B cell (primary cell): ENCODE measurements at regions not wholly inside any gene's neighbourhood (a gene's known extent, or its start where the extent isn't known, plus 50 kb on each side); places are given as distances from the start of the nearest gene placed in this dataset.

Source experiments
- ATAC-seq: fragments of 200-7000 bp; cut with Tn5 transposase; one replicate; pipeline ENCODE4 v1.10.0; 2021; ENCODE audit warnings: low read depth, mild to moderate bottlenecking, moderate number of reproducible peaks, moderate library complexity
- CTCF ChIA-PET: fragments of 350-600 bp; sonication (Branson Sonifier 250); formaldehyde crosslinking; loops from one replicate; lab custom pipeline; 2021; ENCODE audit warnings: antibody characterized with exemption, inconsistent platforms; lab: Charles Lee
- POLR2A ChIA-PET: fragments of 350-600 bp; sonication (Branson Sonifier 250); formaldehyde crosslinking; loops from one replicate; lab custom pipeline; 2021; ENCODE audit warnings: antibody characterized with exemption; lab: Charles Lee
- DNase-seq: peaks from one replicate; pipeline ENCODE4 v3.0.0; 2013
- H2AFZ ChIP-seq: 2 replicates; pipeline ENCODE4 v1.6.1; 2012; ENCODE audit warnings: mild to moderate bottlenecking, low read depth, low read length; ENCODE audit not compliant: insufficient read depth, poor library complexity, severe bottlenecking
- H3K27ac ChIP-seq, 2 donors: 1 replicate in 1 of 2; 2 replicates in 1 of 2; pipeline ENCODE4 v1.5.1; 2012 to 2013; ENCODE audit warnings: low read length in 2 of 2, mild to moderate bottlenecking in 2 of 2, moderate library complexity in 1 of 2
- H3K27me3 ChIP-seq, 4 experiments: fragments of 200-600 bp in 1 of 4; sonication (generic) in 1 of 4; replicated peaks in 1 of 4; 1 replicate in 2 of 4; 2 replicates in 2 of 4; pipeline versions ENCODE4 v1.6.1 to v1.7.0; 2013 to 2016; ENCODE audit warnings: low read length in 3 of 4, mild to moderate bottlenecking in 2 of 4, mixed read lengths in 1 of 4, moderate library complexity in 1 of 4; ENCODE audit not compliant: insufficient read depth in 4 of 4, control insufficient read depth in 3 of 4; ENCODE audit errors: control extremely low read depth in 1 of 4
- H3K36me3 ChIP-seq, 2 experiments: replicated peaks in 1 of 2; 1 replicate in 1 of 2; 2 replicates in 1 of 2; pipeline versions ENCODE4 v1.6.1 to v1.7.1; 2013; ENCODE audit warnings: low read length in 1 of 2; ENCODE audit not compliant: insufficient read depth in 2 of 2, control insufficient read depth in 1 of 2; ENCODE audit errors: control extremely low read depth in 1 of 2, extremely low read depth in 1 of 2
- H3K4me1 ChIP-seq, 2 donors: fragments of 200-600 bp in 1 of 2; sonication (generic) in 1 of 2; 1 replicate in 1 of 2; 2 replicates in 1 of 2; pipeline versions ENCODE4 v1.5.1 to v1.6.1; 2013 to 2017; ENCODE audit warnings: low read length in 2 of 2; ENCODE audit not compliant: control insufficient read depth in 2 of 2, insufficient read depth in 2 of 2
- H3K4me2 ChIP-seq: replicated peaks from 2 replicates; pipeline ENCODE3; 2012; ENCODE audit warnings: mild to moderate bottlenecking, low read depth, low read length; ENCODE audit not compliant: poor library complexity, severe bottlenecking
- H3K4me3 ChIP-seq, 5 experiments: fragments of 200-600 bp in 1 of 5; sonication (generic) in 1 of 5; 1 replicate in 3 of 5; 2 replicates in 2 of 5; pipeline versions ENCODE4 v1.5.1 to v1.7.0; 2011 to 2016; ENCODE audit warnings: low read length in 4 of 5, mild to moderate bottlenecking in 4 of 5, low read depth in 2 of 5, control low read depth in 1 of 5, moderate library complexity in 1 of 5; ENCODE audit not compliant: insufficient read depth in 1 of 5; ENCODE audit errors: control extremely low read depth in 1 of 5, extremely low read depth in 1 of 5
- H3K79me2 ChIP-seq: fragments of 200-600 bp; sonication (generic); one replicate; pipeline ENCODE4 v1.6.0; 2016; ENCODE audit warnings: low read length; ENCODE audit not compliant: control insufficient read depth, insufficient read depth
- H3K9ac ChIP-seq: fragments of 200-600 bp; sonication (generic); 2 replicates; pipeline ENCODE4 v1.6.1; 2017; ENCODE audit warnings: mild to moderate bottlenecking, low read length, moderate library complexity
- H3K9me3 ChIP-seq, 3 donors: one replicate each; pipeline versions ENCODE4 v1.6.1 to v1.7.1; 2013; ENCODE audit warnings: low read length in 2 of 3; ENCODE audit not compliant: control insufficient read depth in 2 of 3, insufficient read depth in 1 of 3; ENCODE audit errors: control extremely low read depth in 1 of 3
- H4K20me1 ChIP-seq: 2 replicates; pipeline ENCODE4 v1.6.0; 2012; ENCODE audit warnings: mild to moderate bottlenecking, low read length; ENCODE audit not compliant: insufficient read depth, control insufficient read depth, poor library complexity, severe bottlenecking
- H3K27ac Mint-ChIP-seq: one replicate; pipeline ENCODE4 v1.8.0; 2021; ENCODE audit warnings: mixed read lengths
- H3K27me3 Mint-ChIP-seq: one replicate; pipeline ENCODE4 v1.8.0; 2021; ENCODE audit warnings: mixed read lengths
- H3K4me1 Mint-ChIP-seq: one replicate; pipeline ENCODE4 v1.8.0; 2021; ENCODE audit warnings: mixed read lengths
- H3K4me3 Mint-ChIP-seq: one replicate; pipeline ENCODE4 v1.8.0; 2021; ENCODE audit warnings: mixed read lengths
- H3K9me3 Mint-ChIP-seq: one replicate; pipeline ENCODE4 v1.8.0; 2022; ENCODE audit warnings: mixed read lengths; ENCODE audit not compliant: insufficient read depth
- CTCF ChIP-seq: fragments of 200-600 bp; IDR thresholded peaks from one replicate; pipeline ENCODE4 v1.8.0; 2022; ENCODE audit warnings: antibody characterized with exemption, mild to moderate bottlenecking
- EZH2 ChIP-seq: IDR thresholded peaks from 2 replicates; pipeline ENCODE4 v1.6.1; 2012; ENCODE audit warnings: borderline replicate concordance, low read depth, mild to moderate bottlenecking, moderate library complexity, low read length; ENCODE audit not compliant: insufficient read depth, poor library complexity, severe bottlenecking
- WGBS: methylation state at CpG from one replicate; pipeline ENCODE4 v1.1.5; 2013; ENCODE audit warnings: missing lambda C conversion rate; ENCODE audit not compliant: insufficient coverage; 5-methylcytosine and 5-hydroxymethylcytosine counted together
- intact Hi-C: fragments of 100-400 bp; cut with micrococcal nuclease; formaldehyde crosslinking; loops from one replicate; pipeline ENCODE4 v1.10.0; 2022

- peaks cover 9% of the 10 kb centered on the region for H3K27me3 Mint-ChIP-seq
- H3K4me2 ChIP-seq: no peak overlapping the region
- no peaks in the 10 kb centered on the region for H3K4me1 Mint-ChIP-seq
- TF ChIP-seq EZH2 (no peak), CTCF (no peak)
- no CpG with 5 or more reads among the region's 1 CpG for WGBS
- no peaks in the 10 kb centered on the region for H3K4me1 ChIP-seq
- H2AFZ ChIP-seq: no peak overlapping the region
- no peaks in the 10 kb centered on the region for H3K9me3 ChIP-seq
- DNase-seq: no peak
- H3K4me3 Mint-ChIP-seq: no peak overlapping the region
- H3K27me3 ChIP-seq: no peaks in the 10 kb centered on the region
- ChIA-PET POLR2A (no interaction called here), CTCF (no interaction called here)
- intact Hi-C loops: no loop called here
- no peak overlapping the region for H3K27ac Mint-ChIP-seq
- no peak overlapping the region for H3K9ac ChIP-seq
- no peak for ATAC-seq
- no peak overlapping the region for H3K27ac ChIP-seq
- no peaks in the 10 kb centered on the region for H4K20me1 ChIP-seq
- no peaks in the 10 kb centered on the region for H3K9me3 Mint-ChIP-seq
- H3K79me2 ChIP-seq: no peaks in the 10 kb centered on the region
- H3K4me3 ChIP-seq: no peak overlapping the region
- H3K36me3 ChIP-seq: no peaks in the 10 kb centered on the region
Measured at GRCh38 chr13:79648191-79648590, 167.2 kb downstream of the NDFIP2 start.

DNA sequence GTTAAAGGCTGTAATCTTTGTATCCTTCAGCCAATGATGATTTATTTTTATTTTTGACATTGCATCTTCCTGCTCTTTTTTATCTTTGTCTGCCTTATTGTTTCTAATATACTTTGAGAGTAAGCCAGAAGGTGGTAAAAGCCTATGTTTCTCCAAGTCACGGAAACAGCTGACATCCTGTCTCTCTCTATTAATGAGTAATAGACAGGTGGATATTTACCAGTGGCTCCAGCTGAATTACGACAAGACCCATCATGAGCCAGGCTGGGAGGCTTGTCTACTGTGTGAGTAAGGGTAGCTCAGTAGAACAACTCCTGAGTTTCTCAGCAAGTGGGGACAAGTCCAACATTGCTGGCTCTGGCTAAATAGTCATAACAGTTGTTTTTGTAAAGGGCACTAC lies 166.6 kb downstream of the NDFIP2 start:
- WGBS: 50% methylated on average over 1 of the region's 2 CpGs
- Histone ChIP-seq H3K9me3 (no peaks in the 10 kb centered on the region), H4K20me1 (no peaks in the 10 kb centered on the region), H3K36me3 (no peaks in the 10 kb centered on the region), H3K79me2 (no peaks in the 10 kb centered on the region), H3K27me3 (no peaks in the 10 kb centered on the region), H3K4me3 (no peak overlapping the region), H3K4me1 (no peaks in the 10 kb centered on the region), H2AFZ (no peak overlapping the region), H3K9ac (no peak overlapping the region), H3K27ac (no peak overlapping the region), H3K4me2 (no peak overlapping the region)
- no peak for TF ChIP-seq CTCF
- TF ChIP-seq EZH2: no peak
- CTCF ChIA-PET: no interaction called here
- POLR2A ChIA-PET: no interaction called here
- H3K27ac Mint-ChIP-seq: no peak overlapping the region
- intact Hi-C loops: no loop called here
- H3K4me3 Mint-ChIP-seq: no peak overlapping the region
- no peaks in the 10 kb centered on the region for H3K9me3 Mint-ChIP-seq
- no peaks in the 10 kb centered on the region for H3K4me1 Mint-ChIP-seq
- ATAC-seq (no peak), DNase-seq (no peak)
- peaks cover 9% of the 10 kb centered on the region for H3K27me3 Mint-ChIP-seq
